ENCODE measurements at regions not wholly inside any gene's neighbourhood (a gene's known extent, or its start where the extent isn't known, plus 50 kb on each side); places are given as distances from the start of the nearest gene placed in this dataset.

DNA sequence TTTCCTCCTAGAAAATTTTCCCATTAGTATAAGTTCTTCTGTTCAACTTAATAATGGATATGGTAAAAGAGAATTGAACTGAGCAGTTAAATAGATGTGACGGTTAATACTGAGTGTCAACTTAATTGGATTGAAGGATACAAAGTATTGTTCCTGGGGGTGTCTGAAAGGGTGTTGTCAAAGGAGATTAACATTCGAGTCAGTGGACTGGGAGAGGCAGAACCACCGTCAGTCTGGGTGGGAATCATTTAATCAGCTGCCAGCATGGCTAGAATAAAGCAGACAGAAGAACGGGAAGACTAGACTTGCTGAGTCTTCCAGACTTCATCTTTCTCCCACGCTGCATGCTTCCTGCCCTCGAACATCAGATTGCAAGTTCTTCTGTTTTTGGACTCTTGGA is 689.6 kb upstream of the CDH10 start:
- TF ChIP-seq, protein P1, sequence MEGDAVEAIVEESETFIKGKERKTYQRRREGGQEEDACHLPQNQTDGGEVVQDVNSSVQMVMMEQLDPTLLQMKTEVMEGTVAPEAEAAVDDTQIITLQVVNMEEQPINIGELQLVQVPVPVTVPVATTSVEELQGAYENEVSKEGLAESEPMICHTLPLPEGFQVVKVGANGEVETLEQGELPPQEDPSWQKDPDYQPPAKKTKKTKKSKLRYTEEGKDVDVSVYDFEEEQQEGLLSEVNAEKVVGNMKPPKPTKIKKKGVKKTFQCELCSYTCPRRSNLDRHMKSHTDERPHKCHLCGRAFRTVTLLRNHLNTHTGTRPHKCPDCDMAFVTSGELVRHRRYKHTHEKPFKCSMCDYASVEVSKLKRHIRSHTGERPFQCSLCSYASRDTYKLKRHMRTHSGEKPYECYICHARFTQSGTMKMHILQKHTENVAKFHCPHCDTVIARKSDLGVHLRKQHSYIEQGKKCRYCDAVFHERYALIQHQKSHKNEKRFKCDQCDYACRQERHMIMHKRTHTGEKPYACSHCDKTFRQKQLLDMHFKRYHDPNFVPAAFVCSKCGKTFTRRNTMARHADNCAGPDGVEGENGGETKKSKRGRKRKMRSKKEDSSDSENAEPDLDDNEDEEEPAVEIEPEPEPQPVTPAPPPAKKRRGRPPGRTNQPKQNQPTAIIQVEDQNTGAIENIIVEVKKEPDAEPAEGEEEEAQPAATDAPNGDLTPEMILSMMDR (IDR thresholded peaks at IDR 0.05; ENCODE audit: insufficient read depth, low read length, poor library complexity, severe bottlenecking): no peak
- TF ChIP-seq EZH2phosphoT487 (conservative IDR thresholded peaks at IDR 0.05; ENCODE audit: low read length): no peak

Data from SU-DHL-6 (cell line).